Left kidney (tissue), 1 donor: ENCODE measurements at regions not wholly inside any gene's neighbourhood (a gene's known extent, or its start where the extent isn't known, plus 50 kb on each side); places are given as distances from the start of the nearest gene placed in this dataset.

Experiments used
- DNase-seq: peaks from one replicate; pipeline ENCODE4 v3.0.0-alpha.2; 2013

- DNase-seq: no peak
Observed at GRCh38 chr5:159539678-159540077, 209.4 kb upstream of the IL12B start.

DNA sequence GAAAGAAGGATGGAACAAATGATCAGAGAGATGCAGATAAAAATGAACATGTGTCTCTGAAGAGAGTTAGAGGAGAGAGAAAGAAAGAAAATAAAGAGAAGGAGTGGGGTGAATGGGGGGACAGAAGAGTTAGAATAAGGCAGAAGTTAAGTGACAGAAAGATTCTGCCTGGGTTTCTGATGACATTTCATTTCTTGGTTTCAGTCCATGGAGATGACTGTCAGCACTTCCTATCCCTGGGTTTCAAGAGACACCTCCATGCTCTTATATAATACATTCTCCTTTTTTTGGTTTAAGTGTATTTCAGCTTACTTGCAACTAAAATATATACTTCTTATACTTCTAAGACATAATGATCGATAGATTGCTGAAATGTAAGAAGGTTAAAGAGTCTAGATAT, 213.0 kb upstream of the IL12B start:
- DNase-seq: no peak

GRCh38 chr5:159545156-159545555, 214.9 kb upstream of the IL12B start:
- no peak for DNase-seq

- no peak for DNase-seq
Observed at GRCh38 chr5:159547466-159548195, 217.3 kb upstream of the IL12B start.

DNA sequence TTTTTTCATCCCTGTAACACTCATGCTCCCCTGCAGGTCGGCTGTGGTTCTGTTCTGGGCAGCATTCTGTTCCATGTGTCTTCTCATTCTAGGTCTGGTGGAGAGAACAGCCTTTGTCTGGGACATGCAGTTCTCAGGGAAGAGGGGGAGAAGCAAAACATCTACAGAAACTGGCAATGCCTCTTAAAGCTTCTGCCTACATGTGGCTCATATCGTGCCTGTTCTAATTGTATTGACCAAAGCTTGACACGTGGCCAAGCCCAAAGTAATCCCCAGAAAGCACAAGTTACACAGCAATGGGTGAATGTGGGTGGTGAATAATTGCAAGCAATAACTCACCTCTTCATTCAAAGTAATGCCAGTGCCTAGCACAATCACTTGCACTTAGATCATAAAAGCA, 218.2 kb upstream of the IL12B start:
- no peak for DNase-seq

GRCh38 chr5:159549046-159549445, 218.8 kb upstream of the IL12B start:
- DNase-seq: no peak

DNA sequence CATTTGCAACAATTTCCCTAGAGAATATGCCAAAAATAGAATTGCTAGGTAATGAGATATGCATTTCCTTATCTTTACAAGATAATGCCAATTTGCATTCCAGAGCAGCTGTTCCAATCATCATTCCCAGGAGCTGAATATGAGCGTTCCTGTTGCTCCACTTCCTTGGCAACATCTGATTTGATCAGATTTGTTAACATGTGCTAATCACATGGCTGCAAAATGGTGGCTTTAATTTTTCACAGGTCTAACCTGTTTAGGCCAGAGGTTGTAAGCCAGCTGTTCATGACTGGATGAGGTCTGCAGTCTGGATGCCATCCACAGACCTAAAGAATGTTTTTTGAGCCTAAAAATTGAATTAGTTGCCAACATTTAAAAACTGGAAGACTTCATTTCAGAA, 220.7 kb upstream of the IL12B start:
- no peak for DNase-seq

DNA sequence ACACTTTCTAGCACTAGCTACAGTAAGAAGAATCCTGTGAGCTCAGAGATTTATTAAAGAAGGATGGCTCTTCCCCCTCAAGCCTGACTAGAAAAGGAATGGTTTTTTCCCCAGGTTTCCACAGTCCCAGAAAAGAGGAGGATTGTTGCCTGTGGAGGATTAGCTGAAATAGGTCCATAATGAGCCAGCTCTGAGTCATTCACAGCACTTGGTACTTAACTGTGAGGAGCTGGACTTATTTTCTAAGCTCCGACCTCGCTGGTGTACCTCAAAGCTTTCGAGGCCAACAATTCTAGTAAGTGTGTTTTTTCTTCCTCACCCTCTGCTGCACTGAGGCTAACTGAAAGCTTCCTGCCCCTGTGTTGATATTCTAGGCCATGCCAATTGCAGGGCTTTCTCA, 222.5 kb upstream of the IL12B start:
- no peak for DNase-seq

DNA sequence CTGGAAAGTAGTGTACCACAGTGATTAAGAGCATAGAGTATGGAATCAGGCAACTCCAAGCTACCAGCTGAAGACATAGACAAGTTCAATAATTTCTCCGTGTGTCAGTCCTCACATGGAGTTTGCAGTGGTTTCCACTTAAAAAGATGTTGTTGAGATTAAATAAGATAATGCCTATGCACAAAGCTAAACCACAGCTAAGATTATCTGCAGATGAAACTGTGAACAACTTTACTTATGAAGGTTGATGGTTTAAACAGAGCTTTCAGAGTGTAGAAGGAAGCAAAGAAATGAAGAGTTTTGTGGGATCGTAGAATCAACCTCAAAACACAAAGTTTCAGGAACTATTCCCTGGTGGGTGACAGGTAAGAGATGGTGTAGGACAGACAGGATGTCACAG, 223.5 kb upstream of the IL12B start:
- DNase-seq: no peak

- DNase-seq: no peak
Observed at GRCh38 chr5:159555084-159555483, 224.8 kb upstream of the IL12B start.

- no peak for DNase-seq
Observed at GRCh38 chr5:159559337-159559736, 229.1 kb upstream of the IL12B start.

GRCh38 chr5:159560088-159560487, 229.8 kb upstream of the IL12B start:
- no peak for DNase-seq

DNA sequence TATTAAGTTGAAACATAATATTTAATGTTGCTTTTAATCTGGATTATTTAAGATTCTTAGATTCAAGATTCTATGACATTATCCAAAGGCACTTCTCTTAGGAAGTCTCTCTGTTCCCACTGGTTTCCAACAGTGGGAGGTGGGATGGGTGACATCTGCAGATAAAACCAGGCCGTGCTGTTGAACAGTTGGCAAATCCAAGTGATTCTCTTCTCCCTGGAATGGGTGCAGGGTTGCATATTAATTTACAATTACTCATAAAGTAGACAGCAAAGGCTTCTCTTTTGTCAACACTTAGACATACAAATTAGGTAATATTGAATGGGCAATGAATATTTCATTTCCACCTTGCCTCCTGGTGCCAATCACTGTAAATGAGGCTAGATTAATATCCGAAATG, 233.7 kb upstream of the IL12B start:
- no peak for DNase-seq

- no peak for DNase-seq
Observed at GRCh38 chr5:159566832-159567231, 236.5 kb upstream of the IL12B start.

DNA sequence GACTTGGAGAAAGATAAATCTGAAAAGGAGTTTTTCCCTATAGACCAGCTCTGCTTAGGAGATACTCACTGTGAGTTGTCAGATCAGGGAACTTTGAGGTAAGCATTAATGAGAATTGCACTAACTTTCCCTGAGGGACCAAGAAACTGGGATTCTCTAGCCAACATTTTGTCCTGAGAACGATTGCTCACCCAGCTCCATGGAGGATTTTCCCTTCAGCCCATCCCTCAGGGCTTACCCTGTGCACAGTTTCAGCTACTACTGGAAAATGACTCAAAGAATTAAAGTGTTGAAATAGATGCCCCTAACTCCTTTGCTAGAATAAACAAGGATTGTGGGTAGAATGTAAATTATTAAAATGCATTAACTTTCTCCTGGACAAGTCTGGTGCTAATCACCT, 237.2 kb upstream of the IL12B start:
- no peak for DNase-seq

DNA sequence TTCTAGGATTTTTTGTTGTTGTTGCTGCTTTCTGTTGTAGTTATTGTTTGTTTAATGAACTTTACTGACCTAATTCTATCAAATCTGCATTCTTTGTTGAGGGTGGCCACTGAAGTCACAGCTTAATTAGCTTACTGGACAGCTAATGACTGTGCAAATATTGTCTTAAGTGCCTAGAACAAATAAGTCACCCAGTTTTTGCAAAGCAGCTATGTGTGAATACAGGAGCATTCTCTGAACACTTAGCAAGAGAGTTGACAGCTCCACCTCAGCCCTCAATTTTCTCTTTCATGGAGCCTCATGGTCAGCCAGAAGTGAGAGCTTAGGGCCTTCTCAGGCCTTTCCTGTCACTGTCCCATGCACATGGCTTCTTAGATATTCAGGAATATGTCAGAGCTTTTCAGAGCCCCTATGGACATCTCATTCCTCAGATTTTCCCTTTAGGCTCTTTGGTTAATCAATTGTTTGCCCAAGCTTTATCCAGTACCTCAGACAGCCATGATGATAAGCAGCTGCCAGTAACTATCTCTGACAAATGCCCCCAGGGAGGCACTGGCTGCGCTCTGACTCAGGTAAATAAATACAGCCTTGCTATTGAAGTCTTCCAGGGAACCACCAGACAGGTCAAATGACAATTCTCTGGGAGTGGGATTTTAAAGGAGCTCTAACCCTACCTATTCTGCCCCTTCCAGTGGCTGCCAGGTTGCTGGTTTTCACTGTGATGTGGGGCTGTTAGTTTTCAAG, 241.4 kb upstream of the IL12B start:
- DNase-seq: no peak

GRCh38 chr5:159576902-159577301, 246.6 kb upstream of the IL12B start:
- DNase-seq: no peak

DNA sequence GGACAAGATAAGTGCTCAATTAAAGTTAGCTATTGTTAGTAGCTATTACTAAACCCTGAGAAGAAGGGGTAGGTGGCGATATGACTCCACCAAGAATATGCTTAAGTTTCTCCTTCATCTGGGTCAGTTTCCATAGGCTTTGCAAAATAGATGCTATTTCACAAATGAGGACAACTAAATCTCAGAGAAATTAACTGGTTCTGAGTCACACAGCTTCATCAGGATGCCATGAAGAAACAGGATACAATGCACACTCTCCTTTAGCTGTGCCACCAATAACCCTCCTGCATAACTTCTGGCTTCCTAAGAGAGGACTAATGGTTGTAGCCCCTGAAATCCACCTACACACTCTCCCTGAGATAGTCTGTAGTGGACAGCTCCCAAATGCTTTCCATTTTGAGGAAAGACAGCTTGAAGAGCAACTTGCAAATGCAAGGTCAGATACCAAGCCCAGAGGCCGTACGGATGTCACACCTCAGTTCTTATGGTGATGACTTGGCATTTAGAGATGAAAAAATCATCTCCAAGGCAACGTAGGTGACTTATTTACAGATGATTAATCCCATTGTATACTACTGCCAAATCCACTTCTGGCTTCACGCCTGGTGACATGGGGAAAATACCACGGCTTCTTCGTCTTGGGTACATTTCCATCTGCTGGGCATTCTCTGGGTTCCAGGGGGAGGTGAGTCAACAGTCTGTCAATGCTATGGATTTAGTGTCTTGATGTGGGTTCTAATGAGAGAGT, 251.4 kb upstream of the IL12B start:
- DNase-seq: no peak

DNA sequence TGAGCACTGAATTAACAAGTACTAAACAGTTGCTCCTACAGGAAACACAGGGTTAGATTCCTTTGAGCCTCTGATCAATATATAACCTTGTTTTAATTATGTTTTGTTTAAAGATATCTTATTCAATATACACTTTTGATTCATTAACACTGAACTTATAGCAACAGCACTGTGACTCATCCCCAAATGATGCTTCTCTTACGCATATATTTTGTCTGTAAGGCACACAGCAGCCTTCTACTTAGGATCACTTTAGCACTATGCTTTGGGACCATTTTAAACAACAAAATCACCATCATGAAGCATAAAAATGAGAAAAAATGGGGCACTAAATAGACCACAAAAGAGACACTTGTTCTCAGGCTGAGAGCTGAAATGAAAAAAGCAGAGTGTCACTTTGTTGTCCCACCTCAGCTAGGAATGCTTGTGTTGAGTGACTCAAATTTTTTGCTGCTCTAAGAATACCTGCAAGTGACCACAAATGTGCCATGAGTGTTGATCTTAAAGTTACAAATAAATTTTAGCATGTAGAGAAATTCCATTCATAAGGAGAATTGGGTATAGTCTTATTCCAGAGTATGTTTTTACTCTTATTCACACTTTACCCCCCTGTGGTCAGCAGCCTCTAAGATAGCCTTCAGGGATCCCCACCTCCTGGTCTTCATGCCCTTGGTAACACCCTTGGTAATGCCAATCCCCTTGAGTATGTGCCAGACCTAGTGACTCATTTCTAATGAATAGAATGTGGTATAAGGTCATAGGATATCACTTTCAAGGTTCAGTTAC, 252.7 kb upstream of the IL12B start:
- DNase-seq: no peak

GRCh38 chr5:159586921-159587320, 256.6 kb upstream of the IL12B start:
- DNase-seq: no peak

- no peak for DNase-seq
Observed at GRCh38 chr5:159588941-159589340, 258.7 kb upstream of the IL12B start.

DNA sequence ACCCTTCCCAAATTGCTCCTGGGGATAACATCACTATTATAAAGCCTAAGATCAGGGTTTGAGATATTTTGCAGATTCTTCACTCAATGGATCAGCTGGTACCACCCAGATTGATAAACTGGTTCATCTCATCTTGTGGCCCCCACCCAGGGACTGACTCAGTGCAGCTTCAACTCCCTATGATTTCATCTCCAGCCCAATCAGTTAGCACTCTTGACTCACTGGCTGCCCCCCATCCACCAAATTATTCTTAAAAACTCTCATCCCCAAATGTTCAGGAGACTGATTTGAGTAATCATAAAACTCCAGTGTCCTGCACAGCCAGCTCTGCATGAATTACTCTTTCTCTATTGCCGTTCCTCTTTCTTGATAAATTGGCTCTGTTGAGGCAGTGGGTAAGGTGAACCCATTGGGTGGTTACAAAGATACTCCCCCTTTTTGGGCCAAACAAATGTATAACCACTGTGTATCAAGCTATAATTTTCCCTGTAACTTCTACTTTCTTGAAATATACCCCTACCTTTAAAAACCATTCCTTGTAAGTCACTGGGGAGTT, 263.3 kb upstream of the IL12B start:
- DNase-seq: no peak
